Fibroblast of mammary gland (primary cell): ENCODE measurements at regions not wholly inside any gene's neighbourhood (a gene's known extent, or its start where the extent isn't known, plus 50 kb on each side); places are given as distances from the start of the nearest gene placed in this dataset.

ENCODE experiments used
- DNase-seq: peaks from one replicate; pipeline ENCODE4 v3.0.0-alpha.2; 2010; ENCODE audit warnings: low read depth
- H3K4me3 ChIP-seq: 2 replicates; pipeline ENCODE4 v1.5.1; 2011; ENCODE audit warnings: low read depth, mild to moderate bottlenecking, low read length, moderate library complexity; ENCODE audit not compliant: control insufficient read depth
- TF ChIP-seq, protein P1 (sequence below): conservative IDR thresholded peaks from 2 replicates; pipeline ENCODE4 v1.5.1; 2011; ENCODE audit warnings: low read depth, low read length, inconsistent platforms; ENCODE audit not compliant: control insufficient read depth, insufficient read depth

DNA sequence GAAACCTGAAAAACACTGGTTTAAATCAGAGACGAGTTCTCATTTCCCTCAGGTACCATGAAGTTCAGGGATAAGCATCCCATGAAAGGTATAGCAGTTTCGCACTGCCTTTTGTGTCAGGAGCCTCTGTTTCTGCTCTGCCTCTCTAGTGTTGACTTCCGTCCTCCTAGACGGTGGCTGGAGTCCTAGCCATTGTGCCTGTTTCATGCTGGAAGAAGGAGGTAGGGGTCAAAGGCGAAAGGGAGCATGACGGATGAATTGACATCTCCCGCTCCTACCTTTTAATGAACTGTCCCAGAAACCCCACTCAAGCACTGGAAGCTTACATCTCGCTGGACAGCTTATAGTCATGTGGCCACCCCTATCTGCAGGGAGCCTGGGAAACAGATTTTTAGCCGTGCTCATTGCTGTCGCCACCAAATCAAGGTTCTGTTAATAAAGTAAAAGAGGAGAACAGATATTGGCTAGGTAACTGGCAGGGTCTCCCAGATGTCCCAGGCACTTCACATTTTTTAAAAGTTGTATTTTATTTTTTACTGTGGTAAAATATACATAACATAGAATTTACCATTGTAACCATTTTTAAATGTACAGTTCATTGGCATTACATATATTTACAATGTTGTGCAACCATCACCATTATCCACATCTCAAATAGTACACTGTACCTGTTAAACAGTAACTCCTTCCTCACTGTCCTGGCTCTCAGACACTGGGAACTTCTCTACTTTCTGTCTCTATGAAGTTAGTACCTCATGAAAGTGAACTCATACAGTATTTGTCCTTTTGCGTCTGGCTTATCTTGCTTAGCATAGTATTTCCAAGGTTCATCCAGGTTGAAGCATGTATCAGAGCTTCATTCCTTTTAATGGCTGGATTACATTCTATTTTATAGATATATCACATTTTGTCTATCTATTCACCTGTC, 55.0 kb upstream of the CTLA4 start:
- DNase-seq: no peak
- TF ChIP-seq, protein P1, sequence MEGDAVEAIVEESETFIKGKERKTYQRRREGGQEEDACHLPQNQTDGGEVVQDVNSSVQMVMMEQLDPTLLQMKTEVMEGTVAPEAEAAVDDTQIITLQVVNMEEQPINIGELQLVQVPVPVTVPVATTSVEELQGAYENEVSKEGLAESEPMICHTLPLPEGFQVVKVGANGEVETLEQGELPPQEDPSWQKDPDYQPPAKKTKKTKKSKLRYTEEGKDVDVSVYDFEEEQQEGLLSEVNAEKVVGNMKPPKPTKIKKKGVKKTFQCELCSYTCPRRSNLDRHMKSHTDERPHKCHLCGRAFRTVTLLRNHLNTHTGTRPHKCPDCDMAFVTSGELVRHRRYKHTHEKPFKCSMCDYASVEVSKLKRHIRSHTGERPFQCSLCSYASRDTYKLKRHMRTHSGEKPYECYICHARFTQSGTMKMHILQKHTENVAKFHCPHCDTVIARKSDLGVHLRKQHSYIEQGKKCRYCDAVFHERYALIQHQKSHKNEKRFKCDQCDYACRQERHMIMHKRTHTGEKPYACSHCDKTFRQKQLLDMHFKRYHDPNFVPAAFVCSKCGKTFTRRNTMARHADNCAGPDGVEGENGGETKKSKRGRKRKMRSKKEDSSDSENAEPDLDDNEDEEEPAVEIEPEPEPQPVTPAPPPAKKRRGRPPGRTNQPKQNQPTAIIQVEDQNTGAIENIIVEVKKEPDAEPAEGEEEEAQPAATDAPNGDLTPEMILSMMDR: no peak
- H3K4me3 ChIP-seq: no peak overlapping the region

DNA sequence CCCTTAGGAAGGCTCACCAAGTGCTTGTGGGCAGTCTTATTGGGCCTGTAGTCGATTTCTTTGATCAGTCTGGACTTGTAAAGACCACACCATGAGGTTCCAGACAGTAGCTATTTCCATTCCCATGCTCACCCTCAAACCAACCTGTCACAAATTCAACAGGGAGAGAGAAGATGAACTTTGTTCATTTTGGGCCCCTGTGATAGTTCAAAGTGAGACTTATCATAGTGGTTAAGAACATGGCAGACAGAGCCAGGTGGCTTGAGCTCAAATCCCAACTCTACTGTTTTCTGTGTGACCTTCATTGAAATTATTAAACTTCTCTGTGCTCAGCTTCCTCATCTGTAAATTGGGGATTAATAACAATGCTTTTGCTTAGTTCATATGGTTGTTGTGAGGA, 53.9 kb upstream of the CTLA4 start:
- no peak for DNase-seq
- no peak overlapping the region for H3K4me3 ChIP-seq
- TF ChIP-seq, protein P1: no peak

DNA sequence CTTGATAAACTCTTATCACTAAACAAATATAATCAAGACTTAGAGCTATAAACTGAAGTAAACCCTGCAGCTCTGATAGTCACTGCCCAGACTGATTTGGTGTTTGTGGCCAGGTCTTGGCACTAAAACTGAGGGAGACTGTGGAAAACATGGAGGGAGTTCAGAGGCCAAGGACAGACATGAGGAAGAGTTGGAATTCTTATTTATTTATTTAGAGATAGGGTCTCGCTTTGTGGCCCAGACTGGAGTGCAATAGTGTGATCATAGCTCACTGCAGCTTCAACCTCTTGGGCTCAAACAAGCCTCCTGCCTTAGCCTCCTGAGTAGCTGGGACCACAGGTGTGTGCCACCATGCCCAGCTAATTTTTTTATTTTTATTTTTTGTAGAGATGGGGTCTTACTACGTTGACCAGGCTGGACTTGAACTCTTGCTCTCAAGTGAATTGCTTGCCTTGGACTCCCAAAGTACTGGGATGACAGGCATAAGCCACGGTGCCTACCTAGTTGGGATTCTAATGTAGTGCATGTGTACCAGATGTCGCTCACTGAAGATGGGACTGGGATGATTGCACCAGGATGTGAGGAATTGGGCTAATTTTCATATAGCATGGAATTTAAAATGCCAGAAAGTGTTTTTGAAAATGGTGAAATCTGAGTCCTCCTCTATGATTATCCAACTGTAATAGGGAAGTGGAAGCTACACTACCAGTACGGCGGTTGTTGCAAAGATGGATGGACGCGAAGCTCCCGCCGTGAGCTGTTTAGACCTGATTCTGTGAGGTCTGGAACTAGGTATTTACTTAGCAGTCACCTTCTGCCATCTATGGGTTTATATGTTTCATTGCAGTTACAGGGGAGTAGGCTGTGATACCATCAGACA, 52.7 kb upstream of the CTLA4 start:
- DNase-seq: peak; percentile 85
- no peak overlapping the region for H3K4me3 ChIP-seq
- TF ChIP-seq, protein P1: peak; percentile 82

DNA sequence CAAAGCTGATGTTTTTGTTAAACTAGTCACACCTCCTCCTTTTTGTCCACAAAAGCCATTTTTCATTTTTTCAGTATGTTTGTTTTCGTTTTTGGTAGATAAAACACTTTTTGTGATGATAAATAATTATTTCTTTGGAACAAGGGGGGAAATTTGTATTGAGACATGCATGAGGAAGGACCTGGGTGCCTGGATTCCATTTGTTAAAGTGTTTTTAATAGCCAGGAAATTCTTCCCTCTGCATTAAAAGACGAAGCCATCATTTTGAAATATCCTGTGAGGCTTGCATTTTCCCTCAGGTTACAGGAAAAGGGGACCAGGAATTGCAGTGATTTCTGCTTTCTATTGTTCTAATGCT, 52.1 kb upstream of the CTLA4 start:
- H3K4me3 ChIP-seq: no peak overlapping the region
- TF ChIP-seq, protein P1: no peak
- DNase-seq: no peak

DNA sequence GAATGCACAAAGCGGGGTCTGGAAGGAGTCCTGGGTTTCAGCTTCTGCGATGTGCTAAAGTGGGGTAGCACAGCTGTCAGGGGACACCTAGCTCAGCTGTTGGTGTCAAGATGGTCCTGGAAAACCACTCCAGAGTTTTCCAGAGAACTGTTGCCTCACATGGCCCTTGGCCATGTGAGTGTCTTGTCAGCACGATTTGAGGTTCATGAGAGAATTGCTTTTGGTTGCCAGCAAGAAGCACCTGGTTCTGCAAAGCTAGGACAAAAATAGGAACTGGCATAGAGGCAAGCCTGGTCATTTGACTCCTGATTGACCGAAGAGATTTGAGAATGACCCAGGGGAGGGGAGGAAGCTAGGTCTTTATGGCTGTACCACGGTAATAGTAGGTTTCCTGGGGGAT, 50.4 kb upstream of the CTLA4 start:
- DNase-seq: no peak
- TF ChIP-seq, protein P1: no peak
- H3K4me3 ChIP-seq: no peak overlapping the region
